Trophoblast cell (in vitro differentiated cells and primary cell): ENCODE measurements at regions not wholly inside any gene's neighbourhood (a gene's known extent, or its start where the extent isn't known, plus 50 kb on each side); places are given as distances from the start of the nearest gene placed in this dataset.
"Not testable (repeated sequence)": the region's sequence is repeated elsewhere in the genome, so short reads cannot be mapped to it uniquely, and the experiment has no call there.

ENCODE experiments used
- DNase-seq, 2 donors: peaks; one replicate each; pipeline ENCODE4 v3.0.0-alpha.2; 2016
- H2AFZ ChIP-seq: 2 replicates; pipeline ENCODE4 v1.6.1; 2013; ENCODE audit warnings: low read length, moderate library complexity, mild to moderate bottlenecking; ENCODE audit not compliant: insufficient read depth, poor library complexity
- H2AK5ac ChIP-seq: 2 replicates; pipeline ENCODE4 v1.6.1; 2013; ENCODE audit warnings: mild to moderate bottlenecking, low read length
- H2BK120ac ChIP-seq: 2 replicates; pipeline ENCODE4 v1.6.1; 2013; ENCODE audit warnings: low read length, mild to moderate bottlenecking, moderate library complexity; ENCODE audit not compliant: insufficient read depth, poor library complexity
- H2BK12ac ChIP-seq: 2 replicates; pipeline ENCODE4 v1.6.1; 2013; ENCODE audit warnings: mild to moderate bottlenecking, low read length, moderate library complexity
- H2BK5ac ChIP-seq: 2 replicates; pipeline ENCODE4 v1.6.1; 2013; ENCODE audit warnings: low read length, low read depth, moderate library complexity, mild to moderate bottlenecking; ENCODE audit not compliant: poor library complexity
- H3K14ac ChIP-seq: 2 replicates; pipeline ENCODE4 v1.6.1; 2013; ENCODE audit warnings: mild to moderate bottlenecking, low read length
- H3K18ac ChIP-seq: 2 replicates; pipeline ENCODE4 v1.6.1; 2013; ENCODE audit warnings: mild to moderate bottlenecking, low read length
- H3K23ac ChIP-seq: 2 replicates; pipeline ENCODE4 v1.6.1; 2013; ENCODE audit warnings: low read length
- H3K27ac ChIP-seq: 2 replicates; pipeline ENCODE4 v1.5.1; 2013; ENCODE audit warnings: low read depth, mild to moderate bottlenecking, inconsistent platforms, low read length, moderate library complexity
- H3K27me3 ChIP-seq: 2 replicates; pipeline ENCODE4 v1.6.1; 2013; ENCODE audit warnings: inconsistent platforms, mild to moderate bottlenecking, low read length, moderate library complexity; ENCODE audit not compliant: insufficient read depth
- H3K36me3 ChIP-seq, 2 experiments: 1 replicate in 1 of 2; 2 replicates in 1 of 2; pipeline ENCODE4 v1.6.1; 2013; ENCODE audit warnings: low read length in 2 of 2, mild to moderate bottlenecking in 2 of 2, moderate library complexity in 1 of 2; ENCODE audit not compliant: insufficient read depth in 2 of 2, control insufficient read depth in 1 of 2
- H3K4ac ChIP-seq: 2 replicates; pipeline ENCODE4 v1.6.1; 2013; ENCODE audit warnings: low read depth, mild to moderate bottlenecking, low read length, moderate library complexity
- H3K4me1 ChIP-seq, 2 experiments: 1 replicate in 1 of 2; 2 replicates in 1 of 2; pipeline ENCODE4 v1.6.1; 2013; ENCODE audit warnings: low read length in 2 of 2, mild to moderate bottlenecking in 2 of 2, moderate library complexity in 1 of 2; ENCODE audit not compliant: insufficient read depth in 2 of 2, control insufficient read depth in 1 of 2
- H3K4me2 ChIP-seq: 2 replicates; pipeline ENCODE4 v1.6.1; 2013; ENCODE audit warnings: inconsistent platforms, mild to moderate bottlenecking, low read length, moderate library complexity
- H3K4me3 ChIP-seq: 2 replicates; pipeline ENCODE4 v1.5.1; 2013; ENCODE audit warnings: mild to moderate bottlenecking, low read depth, low read length, inconsistent platforms
- H3K79me1 ChIP-seq: one replicate; pipeline ENCODE4 v1.6.1; 2013; ENCODE audit warnings: low read length
- H3K79me2 ChIP-seq: 2 replicates; pipeline ENCODE4 v1.6.1; 2013; ENCODE audit warnings: low read length, mild to moderate bottlenecking; ENCODE audit not compliant: control insufficient read depth, insufficient read depth, poor library complexity
- H3K9ac ChIP-seq: 2 replicates; pipeline ENCODE4 v1.6.1; 2013; ENCODE audit warnings: mild to moderate bottlenecking, low read length
- H3K9me3 ChIP-seq: 2 replicates; pipeline ENCODE4 v1.6.1; 2013; ENCODE audit warnings: low read depth, mild to moderate bottlenecking, control low read depth, inconsistent platforms, low read length; ENCODE audit not compliant: insufficient read depth
- H4K12ac ChIP-seq: 2 replicates; pipeline ENCODE4 v1.6.1; 2013; ENCODE audit warnings: low read depth, mild to moderate bottlenecking, low read length, moderate library complexity
- H4K8ac ChIP-seq: 2 replicates; pipeline ENCODE4 v1.6.1; 2013; ENCODE audit warnings: low read depth, mild to moderate bottlenecking, low read length, moderate library complexity
- H4K91ac ChIP-seq: one replicate; pipeline ENCODE4 v1.6.1; 2013; ENCODE audit warnings: low read depth, mild to moderate bottlenecking, low read length, moderate library complexity
- WGBS: extraction: QIAGEN DNeasy Blood & Tissue Kit; methylation state at CpG from one replicate; pipeline ENCODE4 v1.1.7; 2013; ENCODE audit warnings: missing lambda C conversion rate; ENCODE audit not compliant: insufficient read length, insufficient coverage; ENCODE audit errors: extremely low coverage; 5-methylcytosine and 5-hydroxymethylcytosine counted together

GRCh38 chr17:62135742-62136141 lies 70.7 kb upstream of the MED13 start:
- Histone ChIP-seq H2AFZ (no peak overlapping the region), H3K36me3 (no peaks in the 10 kb centered on the region), H3K4me2 (no peak overlapping the region), H4K12ac (no peak overlapping the region), H3K27me3 (no peaks in the 10 kb centered on the region), H3K79me2 (no peaks in the 10 kb centered on the region), H2AK5ac (no peak overlapping the region), H3K14ac (no peak overlapping the region), H3K23ac (no peak overlapping the region), H3K9me3 (peaks cover 3% of the 10 kb centered on the region), H3K79me1 (no peaks in the 10 kb centered on the region), H3K9ac (no peak overlapping the region), H3K4ac (no peak overlapping the region), H3K18ac (no peak overlapping the region), H2BK120ac (no peak overlapping the region), H4K8ac (no peak overlapping the region), H3K4me1 (no peaks in the 10 kb centered on the region), H4K91ac (no peak overlapping the region), H2BK5ac (no peak overlapping the region), H3K27ac (no peak overlapping the region), H2BK12ac (no peak overlapping the region), H3K4me3 (no peak overlapping the region)
- WGBS = no CpG with 5 or more reads among the region's 1 CpG
- no peak for DNase-seq

GRCh38 chr17:62135096-62135495 lies 70.0 kb upstream of the MED13 start:
- H3K4me2 ChIP-seq, H3K23ac ChIP-seq, H3K18ac ChIP-seq, H2BK12ac ChIP-seq, H3K36me3 ChIP-seq, H4K12ac ChIP-seq, H2BK120ac ChIP-seq, H3K9ac ChIP-seq, H3K79me1 ChIP-seq, H3K14ac ChIP-seq, H2AFZ ChIP-seq, H3K27ac ChIP-seq, H3K9me3 ChIP-seq, H3K27me3 ChIP-seq, H3K79me2 ChIP-seq, H4K91ac ChIP-seq, H2BK5ac ChIP-seq, H2AK5ac ChIP-seq, H3K4ac ChIP-seq, H4K8ac ChIP-seq, H3K4me1 ChIP-seq, H3K4me3 ChIP-seq: not testable (repeated sequence)
- no CpG with 5 or more reads among the region's 2 CpGs for WGBS
- peak in 1 of 2 donors; percentile 48 for DNase-seq

GRCh38 chr17:62134397-62134796 lies 69.3 kb upstream of the MED13 start:
- no peak overlapping the region for H3K23ac ChIP-seq
- no peak overlapping the region for H2AFZ ChIP-seq
- no peaks in the 10 kb centered on the region for H3K79me1 ChIP-seq
- no peak overlapping the region for H3K18ac ChIP-seq
- no peak overlapping the region for H3K4ac ChIP-seq
- H3K4me1 ChIP-seq = no peaks in the 10 kb centered on the region
- no peak overlapping the region for H4K91ac ChIP-seq
- no peak overlapping the region for H3K27ac ChIP-seq
- H3K79me2 ChIP-seq = no peaks in the 10 kb centered on the region
- no peak overlapping the region for H2BK5ac ChIP-seq
- H4K12ac ChIP-seq = no peak overlapping the region
- no peak overlapping the region for H3K14ac ChIP-seq
- H3K36me3 ChIP-seq = no peaks in the 10 kb centered on the region
- no CpG with 5 or more reads among the region's 4 CpGs for WGBS
- no peaks in the 10 kb centered on the region for H3K27me3 ChIP-seq
- H2BK12ac ChIP-seq = no peak overlapping the region
- no peak overlapping the region for H2AK5ac ChIP-seq
- H3K4me2 ChIP-seq = no peak overlapping the region
- H2BK120ac ChIP-seq = no peak overlapping the region
- H4K8ac ChIP-seq = no peak overlapping the region
- no peak overlapping the region for H3K9ac ChIP-seq
- peak in 1 of 2 donors; percentile 57 for DNase-seq
- no peak overlapping the region for H3K4me3 ChIP-seq
- H3K9me3 ChIP-seq = peaks cover 3% of the 10 kb centered on the region

GRCh38 chr17:62131271-62131670 lies 66.2 kb upstream of the MED13 start:
- H3K4me2 ChIP-seq, H3K4me1 ChIP-seq, H4K8ac ChIP-seq, H2BK12ac ChIP-seq, H3K14ac ChIP-seq, H2BK5ac ChIP-seq, H2AFZ ChIP-seq, H3K18ac ChIP-seq, H3K4me3 ChIP-seq, H3K23ac ChIP-seq, H4K12ac ChIP-seq, DNase-seq, H2AK5ac ChIP-seq, H3K79me2 ChIP-seq, H3K9ac ChIP-seq, H3K9me3 ChIP-seq, H3K36me3 ChIP-seq, H2BK120ac ChIP-seq, H3K4ac ChIP-seq, H4K91ac ChIP-seq, H3K79me1 ChIP-seq, H3K27me3 ChIP-seq, H3K27ac ChIP-seq: not testable (repeated sequence)
- no CpG with 5 or more reads among the region's 6 CpGs for WGBS
